ENCODE measurements at regions not wholly inside any gene's neighbourhood (a gene's known extent, or its start where the extent isn't known, plus 50 kb on each side); places are given as distances from the start of the nearest gene placed in this dataset.

DNA sequence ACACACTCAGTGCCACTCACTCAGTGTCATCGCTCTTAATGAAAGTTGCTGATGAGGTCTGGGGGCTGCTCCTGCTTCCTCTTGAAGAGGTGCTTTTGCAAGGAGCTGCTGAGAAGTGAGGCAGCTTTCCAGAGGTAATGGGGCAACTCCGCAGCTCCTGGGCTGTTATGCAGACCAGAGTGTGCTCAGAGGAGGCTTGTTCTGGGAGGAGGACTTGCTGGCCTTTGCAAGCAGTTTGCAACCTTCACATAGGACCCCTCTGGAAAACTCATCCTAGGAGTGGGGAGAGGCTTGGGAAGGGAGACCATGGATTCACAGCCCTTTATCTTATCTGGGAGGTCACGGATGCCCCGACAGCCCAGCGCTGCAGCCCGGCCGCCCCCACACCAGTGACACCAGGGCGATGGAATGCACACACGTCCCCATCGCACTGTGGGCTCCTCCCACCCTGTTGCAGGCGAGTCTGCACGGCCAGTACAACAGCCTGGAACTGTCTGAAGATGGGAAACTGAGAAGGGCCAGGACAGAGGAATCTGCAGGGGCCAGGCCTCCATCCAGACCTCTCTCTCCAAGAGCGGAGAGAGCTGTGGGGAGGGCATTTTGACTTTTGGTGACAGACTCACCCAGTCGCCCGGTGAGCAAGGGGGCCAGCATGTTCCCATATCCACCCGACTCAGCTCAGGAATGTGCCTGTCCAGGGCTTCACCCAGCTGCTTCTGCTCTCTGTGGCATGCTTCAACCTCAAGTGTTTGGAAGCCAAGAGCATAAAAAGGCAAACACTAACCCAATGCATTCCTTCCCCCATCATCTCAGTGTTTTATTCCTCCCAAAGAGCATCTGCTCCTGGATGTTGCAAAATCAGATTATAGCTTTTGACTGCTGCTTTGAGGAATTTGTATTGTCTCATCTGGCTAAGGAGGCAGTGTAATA lies 78.6 kb upstream of the ZNF469 start:
- TF ChIP-seq, protein P1, sequence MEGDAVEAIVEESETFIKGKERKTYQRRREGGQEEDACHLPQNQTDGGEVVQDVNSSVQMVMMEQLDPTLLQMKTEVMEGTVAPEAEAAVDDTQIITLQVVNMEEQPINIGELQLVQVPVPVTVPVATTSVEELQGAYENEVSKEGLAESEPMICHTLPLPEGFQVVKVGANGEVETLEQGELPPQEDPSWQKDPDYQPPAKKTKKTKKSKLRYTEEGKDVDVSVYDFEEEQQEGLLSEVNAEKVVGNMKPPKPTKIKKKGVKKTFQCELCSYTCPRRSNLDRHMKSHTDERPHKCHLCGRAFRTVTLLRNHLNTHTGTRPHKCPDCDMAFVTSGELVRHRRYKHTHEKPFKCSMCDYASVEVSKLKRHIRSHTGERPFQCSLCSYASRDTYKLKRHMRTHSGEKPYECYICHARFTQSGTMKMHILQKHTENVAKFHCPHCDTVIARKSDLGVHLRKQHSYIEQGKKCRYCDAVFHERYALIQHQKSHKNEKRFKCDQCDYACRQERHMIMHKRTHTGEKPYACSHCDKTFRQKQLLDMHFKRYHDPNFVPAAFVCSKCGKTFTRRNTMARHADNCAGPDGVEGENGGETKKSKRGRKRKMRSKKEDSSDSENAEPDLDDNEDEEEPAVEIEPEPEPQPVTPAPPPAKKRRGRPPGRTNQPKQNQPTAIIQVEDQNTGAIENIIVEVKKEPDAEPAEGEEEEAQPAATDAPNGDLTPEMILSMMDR (IDR thresholded peaks at IDR 0.05), result no peak
- TF ChIP-seq EZH2phosphoT487 (IDR thresholded peaks at IDR 0.05), result no peak
